ENCODE measurements at regions not wholly inside any gene's neighbourhood (a gene's known extent, or its start where the extent isn't known, plus 50 kb on each side); places are given as distances from the start of the nearest gene placed in this dataset.
"Not testable (repeated sequence)": the region's sequence is repeated elsewhere in the genome, so short reads cannot be mapped to it uniquely, and the experiment has no call there.

- no peak for TF ChIP-seq CTCF (conservative IDR thresholded peaks at IDR 0.05; ENCODE audit: low read depth, low read length)
- no peak for DNase-seq (ENCODE audit: low read depth)
- no peak overlapping the region for H3K4me3 ChIP-seq (ENCODE audit: low read depth, low read length)
Observed at GRCh38 chr10:105729428-105729827, 1088.3 kb downstream of the SORCS3 start.

DNA sequence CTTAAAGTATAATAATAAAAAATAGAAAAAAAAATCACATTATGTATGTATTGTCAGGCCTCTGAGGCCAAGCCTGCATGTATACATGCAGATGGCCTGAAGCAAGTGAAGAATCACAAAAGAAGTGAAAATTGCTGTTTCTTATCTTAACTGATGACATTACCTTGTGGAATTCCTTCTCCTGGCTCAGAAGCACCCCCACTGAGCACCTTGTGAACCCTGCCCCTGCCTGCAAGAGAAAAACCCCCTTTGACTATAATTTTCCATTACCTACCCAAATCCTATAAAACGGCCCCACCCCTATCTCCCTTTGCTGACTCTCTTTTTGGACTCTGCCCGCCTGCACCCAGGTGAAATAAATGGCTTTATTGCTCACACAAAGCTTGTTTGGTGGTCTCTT is 1086.5 kb downstream of the SORCS3 start:
- not testable (repeated sequence) for DNase-seq (ENCODE audit: low read depth); H3K4me3 ChIP-seq (ENCODE audit: low read depth, low read length)

DNA sequence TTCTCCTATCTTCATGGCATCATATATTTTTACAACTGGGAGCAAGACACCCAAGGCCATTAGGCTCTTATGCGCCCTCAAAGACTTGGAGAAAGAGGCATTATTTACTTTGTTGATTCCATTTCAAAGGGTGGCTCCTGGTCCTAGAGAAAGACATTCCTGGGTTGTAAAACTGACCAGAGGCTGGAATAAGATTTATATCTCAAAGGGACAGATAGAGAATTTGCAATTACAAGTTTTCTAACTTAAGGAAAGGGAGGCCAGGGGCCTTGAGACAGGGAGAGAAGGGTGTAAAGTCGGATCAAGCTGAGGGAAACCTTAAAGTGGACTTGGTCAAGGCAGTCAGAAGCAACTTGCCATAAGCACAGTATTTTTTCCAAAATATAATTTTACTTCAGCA is 1086.0 kb downstream of the SORCS3 start:
- TF ChIP-seq CTCF (conservative IDR thresholded peaks at IDR 0.05; ENCODE audit: low read depth, low read length), result no peak
- DNase-seq (ENCODE audit: low read depth), result no peak
- no peak overlapping the region for H3K4me3 ChIP-seq (ENCODE audit: low read depth, low read length)

DNA sequence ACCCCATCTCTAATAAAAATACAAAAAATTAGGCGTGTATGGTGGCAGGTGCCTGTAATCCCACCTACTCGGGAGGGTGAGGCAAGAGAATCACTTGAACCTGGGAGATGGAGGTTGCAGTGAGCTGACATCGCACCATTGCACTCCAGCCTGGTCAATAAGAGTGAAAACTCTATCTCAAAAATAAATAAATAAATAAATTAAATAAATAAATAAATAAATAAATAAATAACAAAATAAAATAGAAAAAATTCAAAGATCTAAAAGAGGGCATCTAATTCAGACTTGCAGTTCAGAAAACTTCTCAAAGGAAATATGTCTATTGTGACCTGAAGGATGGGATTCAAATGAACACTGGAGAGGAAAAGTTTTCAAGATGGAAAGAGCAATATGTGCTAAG is 1085.1 kb downstream of the SORCS3 start:
- TF ChIP-seq CTCF (conservative IDR thresholded peaks at IDR 0.05; ENCODE audit: low read depth, low read length), result no peak
- H3K4me3 ChIP-seq (ENCODE audit: low read depth, low read length), result no peak overlapping the region
- no peak for DNase-seq (ENCODE audit: low read depth)

GRCh38 chr10:105725007-105725406 is 1083.9 kb downstream of the SORCS3 start:
- DNase-seq (ENCODE audit: low read depth), result no peak
- no peak for TF ChIP-seq CTCF (conservative IDR thresholded peaks at IDR 0.05; ENCODE audit: low read depth, low read length)
- H3K4me3 ChIP-seq (ENCODE audit: low read depth, low read length), result no peak overlapping the region

GRCh38 chr10:105718207-105718995 is 1077.3 kb downstream of the SORCS3 start:
- H3K4me3 ChIP-seq (ENCODE audit: low read depth, low read length), result no peak overlapping the region
- TF ChIP-seq CTCF (conservative IDR thresholded peaks at IDR 0.05; ENCODE audit: low read depth, low read length), result no peak
- no peak for DNase-seq (ENCODE audit: low read depth)

- no peak overlapping the region for H3K4me3 ChIP-seq (ENCODE audit: low read depth, low read length)
- TF ChIP-seq CTCF (conservative IDR thresholded peaks at IDR 0.05; ENCODE audit: low read depth, low read length), result no peak
- no peak for DNase-seq (ENCODE audit: low read depth)
Observed at GRCh38 chr10:105714728-105715127, 1073.6 kb downstream of the SORCS3 start.
